Stimulated activated CD8-positive, alpha-beta memory T cell treated with anti-CD3 and anti-CD28 coated beads, Interleukin-15, amount 100 ng/mL, for 4 hours (primary cell): ENCODE measurements at regions not wholly inside any gene's neighbourhood (a gene's known extent, or its start where the extent isn't known, plus 50 kb on each side); places are given as distances from the start of the nearest gene placed in this dataset.
"Not testable (repeated sequence)": the region's sequence is repeated elsewhere in the genome, so short reads cannot be mapped to it uniquely, and the experiment has no call there.

Experiments used
- DNase-seq, 2 donors: peaks; one replicate each; pipeline ENCODE4 v3.0.0-alpha.2; 2020; ENCODE audit warnings: low read depth in 2 of 2

DNA sequence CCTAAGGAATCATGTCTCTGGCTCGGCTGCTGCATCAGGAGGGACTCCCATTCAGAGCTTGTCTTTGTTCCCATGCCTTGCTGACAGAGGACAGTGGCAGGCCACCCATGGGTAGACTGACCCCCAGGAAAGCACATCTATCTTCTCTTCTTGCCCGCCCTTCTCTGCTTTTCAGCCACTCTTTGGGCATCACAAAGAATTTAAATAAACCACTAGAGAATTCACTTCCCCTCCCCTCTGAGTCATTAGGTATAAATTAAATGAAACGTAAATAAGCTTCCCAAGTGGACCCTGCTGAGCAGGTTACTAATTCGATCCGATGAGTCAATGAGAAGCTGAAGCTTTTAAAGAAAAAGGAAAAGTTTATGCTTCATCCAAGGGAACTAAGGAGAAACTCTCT lies 97.0 kb downstream of the DRD1 start:
- no peak for DNase-seq

- no peak for DNase-seq
Observed at GRCh38 chr5:175344331-175345195, 99.4 kb downstream of the DRD1 start.

GRCh38 chr5:175343308-175343707 lies 100.7 kb downstream of the DRD1 start:
- DNase-seq = no peak

DNA sequence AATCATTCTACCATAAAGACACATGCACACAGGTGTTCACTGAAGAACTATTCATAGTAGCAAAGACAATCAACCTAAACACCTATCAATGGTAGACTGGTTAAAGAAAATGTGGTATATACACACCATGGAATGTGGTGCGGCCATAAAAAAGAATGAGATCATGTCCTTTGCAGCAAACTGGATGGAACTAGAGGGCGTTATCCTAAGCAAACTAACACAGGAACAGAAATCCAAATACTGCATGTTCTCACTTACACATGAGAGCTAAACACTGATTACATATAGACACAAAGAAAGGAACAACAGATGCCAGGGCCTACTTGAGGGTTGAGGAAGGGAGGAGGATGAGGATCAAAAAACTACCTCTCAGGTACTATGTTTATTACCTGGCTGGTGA lies 103.8 kb downstream of the DRD1 start:
- no peak for DNase-seq

- DNase-seq = no peak
Observed at GRCh38 chr5:175337680-175338079, 106.3 kb downstream of the DRD1 start.

GRCh38 chr5:175336781-175337180 lies 107.2 kb downstream of the DRD1 start:
- DNase-seq = no peak

DNA sequence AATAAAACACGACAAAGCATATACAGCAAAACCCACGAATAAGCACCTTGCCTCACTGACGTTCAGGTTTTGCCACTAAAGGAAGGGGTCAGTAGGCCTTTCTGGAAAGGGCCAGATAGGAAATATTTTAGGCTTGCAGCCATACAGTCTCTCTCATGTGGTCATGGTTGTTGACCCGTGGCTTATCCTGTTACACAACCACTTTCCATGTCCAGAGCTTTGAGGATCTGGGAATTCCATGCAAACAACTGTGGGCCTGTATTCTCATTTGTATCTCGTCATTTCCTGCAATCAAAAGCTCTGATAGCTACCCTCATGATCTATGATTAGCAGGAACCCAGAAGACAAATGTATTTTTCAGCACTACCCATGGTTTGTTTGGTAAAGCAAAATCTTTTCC lies 108.3 kb downstream of the DRD1 start:
- DNase-seq = no peak

GRCh38 chr5:175331173-175332036 lies 112.6 kb downstream of the DRD1 start:
- not testable (repeated sequence) for DNase-seq

DNA sequence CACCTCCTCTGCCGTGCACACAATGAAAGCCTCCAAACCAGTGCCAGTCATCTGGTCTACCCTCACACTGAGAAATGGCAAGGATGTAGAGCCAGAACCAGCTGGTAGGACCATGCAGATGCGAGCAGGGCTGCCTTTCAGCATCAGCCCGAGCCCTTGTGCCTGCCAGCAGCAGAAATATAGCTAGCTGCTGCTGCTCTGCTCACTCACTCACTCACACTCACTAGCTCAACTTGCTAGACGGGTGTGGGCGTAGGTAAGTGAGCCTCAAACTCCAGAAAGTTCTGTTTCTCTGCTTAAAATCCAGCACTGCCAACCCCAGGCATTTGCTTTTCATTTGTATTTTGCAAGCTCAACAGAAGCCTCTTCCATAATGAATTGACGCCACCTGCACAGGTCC lies 114.0 kb downstream of the DRD1 start:
- DNase-seq = no peak

DNA sequence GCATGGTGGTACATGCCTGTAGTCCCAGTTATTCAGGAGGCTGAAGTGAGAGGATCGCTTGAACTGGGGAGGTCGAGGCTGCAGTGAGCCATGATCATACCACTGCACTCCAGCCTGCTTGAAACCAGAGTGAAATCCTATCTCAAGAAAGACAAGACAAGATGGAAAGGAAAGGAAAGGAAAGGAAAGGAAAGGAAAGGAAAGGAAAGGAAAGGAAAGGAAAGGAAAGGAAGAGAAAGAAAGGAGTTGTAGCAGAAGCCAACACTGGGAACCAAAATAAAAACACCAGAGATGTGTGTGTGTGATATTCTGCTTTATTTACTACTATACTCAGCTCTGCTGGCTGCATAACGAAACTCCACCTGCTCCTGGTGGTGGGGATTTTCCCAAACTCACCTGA lies 115.3 kb downstream of the DRD1 start:
- no peak for DNase-seq

GRCh38 chr5:175328176-175328575 lies 115.8 kb downstream of the DRD1 start:
- DNase-seq = no peak

GRCh38 chr5:175325681-175326080 lies 118.3 kb downstream of the DRD1 start:
- DNase-seq = no peak

GRCh38 chr5:175321927-175322532 lies 122.0 kb downstream of the DRD1 start:
- no peak for DNase-seq

DNA sequence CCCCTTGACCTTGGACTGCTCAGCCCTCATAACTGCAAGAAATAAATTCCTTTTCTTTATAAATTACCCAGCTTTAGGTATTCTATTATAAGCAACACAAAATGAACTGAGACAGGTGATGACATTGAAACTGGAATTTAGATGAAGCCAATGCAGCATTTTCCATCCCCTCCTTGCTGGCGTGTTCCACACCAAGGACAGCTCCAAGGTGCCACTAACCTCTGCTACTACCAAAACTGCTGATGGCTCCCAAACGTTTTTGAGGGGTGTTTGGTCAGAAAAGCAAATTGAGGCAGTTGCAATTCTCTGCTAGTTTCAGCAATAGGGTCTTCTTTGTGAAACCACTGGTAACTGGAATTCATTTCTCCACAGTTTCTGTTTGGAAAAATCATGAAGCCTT lies 124.8 kb downstream of the DRD1 start:
- no peak for DNase-seq

DNA sequence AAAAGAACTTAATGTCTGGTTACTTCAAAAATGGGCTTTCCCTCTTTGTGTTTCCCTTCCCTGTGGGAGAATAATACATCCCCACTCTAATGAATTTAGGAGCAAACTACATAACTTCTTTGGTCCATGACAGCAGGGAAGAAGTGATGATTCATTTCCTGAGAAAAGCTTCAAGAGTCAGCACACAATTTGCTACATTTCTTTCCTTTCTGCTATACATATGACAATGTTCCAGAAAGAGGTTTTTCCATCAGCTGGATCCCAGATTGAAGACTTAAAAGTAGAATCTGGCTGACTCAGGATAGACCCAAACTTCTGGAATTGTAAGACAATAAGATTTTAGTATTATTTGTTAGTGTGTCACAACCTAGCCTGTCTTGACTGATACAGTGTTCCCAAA lies 126.1 kb downstream of the DRD1 start:
- no peak for DNase-seq

- no peak for DNase-seq
Observed at GRCh38 chr5:175309218-175309810, 134.7 kb downstream of the DRD1 start.

GRCh38 chr5:175308701-175309100 lies 135.3 kb downstream of the DRD1 start:
- no peak for DNase-seq

DNA sequence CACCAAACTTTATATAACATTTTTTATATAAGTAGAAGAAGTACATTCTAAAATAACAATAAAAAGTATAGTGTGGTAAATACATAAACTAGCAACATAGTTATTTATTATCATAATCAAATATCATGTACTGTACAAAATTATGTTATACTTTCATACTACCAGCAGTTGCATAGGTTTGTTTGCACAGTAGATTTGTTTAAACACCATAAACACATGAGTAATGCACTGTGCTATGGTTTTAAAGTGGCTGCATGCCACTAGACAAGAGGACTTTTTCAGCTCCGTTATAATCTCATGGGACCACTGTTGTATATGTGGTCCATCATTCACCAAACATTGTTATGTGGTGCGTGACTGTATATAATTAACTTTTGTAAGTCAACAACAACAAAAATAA lies 137.6 kb downstream of the DRD1 start:
- no peak for DNase-seq

- DNase-seq = no peak
Observed at GRCh38 chr5:175305251-175305650, 138.7 kb downstream of the DRD1 start.

- DNase-seq = no peak
Observed at GRCh38 chr5:175290379-175290778, 153.6 kb downstream of the DRD1 start.

- no peak for DNase-seq
Observed at GRCh38 chr5:175288048-175288621, 155.8 kb downstream of the DRD1 start.

- DNase-seq = no peak
Observed at GRCh38 chr5:175286981-175287380, 157.0 kb downstream of the DRD1 start.
